K562 (cell line): ENCODE measurements at regions not wholly inside any gene's neighbourhood (a gene's known extent, or its start where the extent isn't known, plus 50 kb on each side); places are given as distances from the start of the nearest gene placed in this dataset.

Source experiments
- CXXC5 ChIP-seq: fragments of 250-450 bp; sonication (Bioruptor Pico); IDR thresholded peaks from 2 replicates; pipeline ENCODE4 v1.8.0; 2022; ENCODE audit warnings: inconsistent platforms, mild to moderate bottlenecking, moderate library complexity
- E2F1 ChIP-seq: sonication (generic); formaldehyde crosslinking; IDR thresholded peaks from 2 replicates; pipeline ENCODE4 v1.8.1; 2023; ENCODE audit warnings: mild to moderate bottlenecking, missing genetic modification reagents, moderate library complexity
- NCOA4 ChIP-seq: fragments of 450-650 bp; IDR thresholded peaks from 2 replicates; pipeline ENCODE4 v1.6.1; 2018; ENCODE audit warnings: mild to moderate bottlenecking; ENCODE audit not compliant: partially characterized antibody
- SMAD3 ChIP-seq: fragments of 450-650 bp; formaldehyde crosslinking; conservative IDR thresholded peaks from 2 replicates; pipeline ENCODE4 v1.4.0; 2020; ENCODE audit warnings: mild to moderate bottlenecking
- TBP ChIP-seq: optimal IDR thresholded peaks from 2 replicates; pipeline ENCODE3; 2011; ENCODE audit warnings: low read depth, low read length, improper control_type of control experiment
- TCF7L2 ChIP-seq: fragments of 150-350 bp; IDR thresholded peaks from 2 replicates; pipeline ENCODE4 v1.6.1; 2016; ENCODE audit warnings: low read depth, mild to moderate bottlenecking, low read length, moderate library complexity
- YY1 ChIP-seq, 3 experiments: IDR thresholded peaks; 2 replicates each; pipeline ENCODE4 v1.6.1; 2011; ENCODE audit warnings: low read length in 2 of 3, mild to moderate bottlenecking in 2 of 3, moderate library complexity in 2 of 3, borderline replicate concordance in 1 of 3, control low read depth in 1 of 3, low read depth in 1 of 3; ENCODE audit not compliant: insufficient read depth in 3 of 3, insufficient replicate concordance in 2 of 3, control insufficient read depth in 1 of 3, insufficient read length in 1 of 3; ENCODE audit errors: extremely low read depth in 1 of 3
- ZBTB2 ChIP-seq: fragments of 450-650 bp; IDR thresholded peaks from 2 replicates; pipeline ENCODE4 v1.6.1; 2016; ENCODE audit warnings: antibody characterized with exemption
- ZNF584 ChIP-seq: fragments of 200-800 bp; sonication (Bioruptor generic); IDR thresholded peaks from 2 replicates; pipeline ENCODE4 v1.6.1; 2016; ENCODE audit warnings: low read depth, mild to moderate bottlenecking, missing genetic modification characterization, missing compliant biosample characterization
- ZNF609 ChIP-seq: sonication (generic); formaldehyde crosslinking; IDR thresholded peaks from 2 replicates; pipeline ENCODE4 v1.8.1; 2023; ENCODE audit warnings: missing genetic modification reagents, mild to moderate bottlenecking, borderline replicate concordance
- ZNF655 ChIP-seq: fragments of 250-450 bp; sonication (Bioruptor Pico); IDR thresholded peaks from 2 replicates; pipeline ENCODE4 v1.5.0; 2021
- ZNF766 ChIP-seq: fragments of 200-800 bp; sonication (Bioruptor generic); conservative IDR thresholded peaks from 2 replicates; pipeline ENCODE4 v1.6.1; 2016; ENCODE audit warnings: missing genetic modification characterization, missing compliant biosample characterization

GRCh38 chr4:115973768-115974167 is 860.3 kb upstream of the NDST4 start (continued):
- TF ChIP-seq ZNF609 (CRISPR knock-in tag) (no peak), ZNF655 (CRISPR knock-in tag) (no peak), TCF7L2 (no peak), CXXC5 (CRISPR knock-in tag) (no peak), YY1 (IDR thresholded peaks at IDR 0.05; ENCODE audit: borderline replicate concordance in 1 of 3, control insufficient read depth in 1 of 3, extremely low read depth in 1 of 3, insufficient read depth in 3 of 3, insufficient read length in 1 of 3, insufficient replicate concordance in 2 of 3, low read depth in 1 of 3, low read length in 2 of 3) (no peak), E2F1 (CRISPR knock-in tag) (no peak), SMAD3 (CRISPR knock-in tag) (no peak), ZNF766 (no peak), ZBTB2 (no peak), ZNF584 (CRISPR knock-in tag) (no peak), NCOA4 (no peak), TBP (no peak)
